Kidney glomerular epithelial cell (primary cell): ENCODE measurements at regions not wholly inside any gene's neighbourhood (a gene's known extent, or its start where the extent isn't known, plus 50 kb on each side); places are given as distances from the start of the nearest gene placed in this dataset.
A peak's percentile ranks its signal among the peaks of the same experiment; 100 is the strongest.

Experiments
- DNase-seq: peaks from one replicate; lab custom pipeline; 2025; lab: John Stamatoyannopoulos, UW

GRCh38 chr6:154885214-154885613 is 109.9 kb upstream of the TIAM2 start:
- DNase-seq: no peak

- DNase-seq: no peak
These were observed 109.1 kb upstream of the TIAM2 start for GRCh38 chr6:154886016-154886415.

- DNase-seq: no peak
These were observed 108.6 kb upstream of the TIAM2 start for GRCh38 chr6:154886471-154886870.

GRCh38 chr6:154887051-154887450 is 108.1 kb upstream of the TIAM2 start:
- no peak for DNase-seq

GRCh38 chr6:154888421-154889295 is 106.5 kb upstream of the TIAM2 start:
- no peak for DNase-seq

GRCh38 chr6:154890874-154891273 is 104.2 kb upstream of the TIAM2 start:
- DNase-seq: no peak

- DNase-seq: no peak
These were observed 103.2 kb upstream of the TIAM2 start for GRCh38 chr6:154891901-154892300.

GRCh38 chr6:154893917-154894316 is 101.2 kb upstream of the TIAM2 start:
- peak; percentile 11 for DNase-seq

- DNase-seq: no peak
These were observed 100.2 kb upstream of the TIAM2 start for GRCh38 chr6:154894902-154895301.

- no peak for DNase-seq
These were observed 99.3 kb upstream of the TIAM2 start for GRCh38 chr6:154895841-154896240.

GRCh38 chr6:154898821-154899220 is 96.3 kb upstream of the TIAM2 start:
- no peak for DNase-seq

- no peak for DNase-seq
These were observed 95.2 kb upstream of the TIAM2 start for GRCh38 chr6:154899824-154900463.

- DNase-seq: no peak
These were observed 93.1 kb upstream of the TIAM2 start for GRCh38 chr6:154901876-154902552.

- DNase-seq: no peak
These were observed 87.8 kb upstream of the TIAM2 start for GRCh38 chr6:154907291-154907690.

GRCh38 chr6:154908723-154909122 is 86.4 kb upstream of the TIAM2 start:
- no peak for DNase-seq

GRCh38 chr6:154909311-154909710 is 85.8 kb upstream of the TIAM2 start:
- no peak for DNase-seq

- DNase-seq: no peak
These were observed 85.3 kb upstream of the TIAM2 start for GRCh38 chr6:154909821-154910220.

GRCh38 chr6:154914288-154914687 is 80.8 kb upstream of the TIAM2 start:
- DNase-seq: no peak

GRCh38 chr6:154916857-154917256 is 78.3 kb upstream of the TIAM2 start:
- no peak for DNase-seq

- DNase-seq: no peak
These were observed 77.2 kb upstream of the TIAM2 start for GRCh38 chr6:154917941-154918340.

GRCh38 chr6:154919806-154920205 is 75.3 kb upstream of the TIAM2 start:
- DNase-seq: no peak

- no peak for DNase-seq
These were observed 74.5 kb upstream of the TIAM2 start for GRCh38 chr6:154920495-154921200.
